Stimulated activated CD4-positive, alpha-beta T cell treated with anti-CD3 and anti-CD28 coated beads, Interleukin-12 subunit alpha, Interleukin-12 subunit beta, amount 100 ng/mL, for 4 hours (primary cell): ENCODE measurements at regions not wholly inside any gene's neighbourhood (a gene's known extent, or its start where the extent isn't known, plus 50 kb on each side); places are given as distances from the start of the nearest gene placed in this dataset.

Experiments
- DNase-seq: peaks from one replicate; pipeline ENCODE4 v3.0.0-alpha.2; 2020

DNA sequence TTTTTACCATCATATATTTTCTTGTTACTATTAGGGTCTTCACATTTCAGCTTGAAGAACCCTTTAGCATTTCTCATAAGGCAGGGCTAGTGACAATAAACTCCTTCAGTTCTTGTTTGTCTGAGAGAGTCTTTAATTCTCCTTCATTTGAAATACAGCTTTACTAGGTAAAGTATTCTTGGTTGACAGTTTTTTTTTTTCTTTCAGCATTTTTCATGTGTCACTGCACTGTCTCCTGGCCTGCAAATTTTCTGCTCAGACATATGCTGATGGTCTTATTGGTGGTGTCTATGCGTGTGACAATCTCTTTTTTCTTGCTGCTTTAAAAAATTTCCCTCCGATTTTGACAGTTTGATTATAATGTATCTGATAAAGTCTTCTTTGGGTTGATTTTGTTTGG lies 399.9 kb downstream of the SH3GL2 start:
- DNase-seq: no peak

DNA sequence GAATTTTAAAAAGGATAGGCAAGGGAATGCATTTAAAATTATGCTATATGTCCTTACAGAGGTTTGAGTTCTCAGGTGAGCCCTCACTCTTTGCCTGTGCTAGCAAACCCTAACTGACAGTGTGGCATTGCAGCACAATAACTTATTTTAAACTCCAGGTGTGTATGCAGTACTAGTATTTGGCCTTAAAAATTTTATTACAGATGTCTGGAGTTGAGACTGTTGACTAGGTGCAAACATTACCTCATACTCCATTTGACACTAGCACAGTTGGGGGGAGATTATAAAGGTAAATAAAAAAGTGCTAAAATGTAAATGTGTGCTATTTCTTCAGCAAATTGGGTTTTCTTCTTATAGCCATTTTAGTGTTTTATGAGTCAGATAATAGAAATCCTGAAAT lies 407.7 kb downstream of the SH3GL2 start:
- DNase-seq: no peak

DNA sequence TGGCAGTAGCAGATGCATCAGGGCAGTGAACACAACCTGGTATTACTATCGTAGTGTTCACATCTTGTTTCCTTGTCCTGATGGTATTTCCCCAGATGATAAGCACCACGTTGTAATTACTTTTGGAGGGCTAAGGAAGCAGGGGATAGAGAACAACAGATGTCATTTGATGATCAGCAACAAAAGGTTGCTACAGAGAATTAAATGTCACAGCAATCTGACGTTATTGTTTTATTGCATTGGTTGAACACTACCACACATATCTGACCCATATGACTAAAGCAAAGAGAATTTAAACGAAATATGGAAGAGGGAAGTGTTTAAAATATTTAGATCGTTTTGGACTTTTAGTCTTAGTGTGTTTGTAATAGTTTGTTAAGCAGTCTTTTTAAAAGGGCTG lies 408.3 kb downstream of the SH3GL2 start:
- DNase-seq: no peak

DNA sequence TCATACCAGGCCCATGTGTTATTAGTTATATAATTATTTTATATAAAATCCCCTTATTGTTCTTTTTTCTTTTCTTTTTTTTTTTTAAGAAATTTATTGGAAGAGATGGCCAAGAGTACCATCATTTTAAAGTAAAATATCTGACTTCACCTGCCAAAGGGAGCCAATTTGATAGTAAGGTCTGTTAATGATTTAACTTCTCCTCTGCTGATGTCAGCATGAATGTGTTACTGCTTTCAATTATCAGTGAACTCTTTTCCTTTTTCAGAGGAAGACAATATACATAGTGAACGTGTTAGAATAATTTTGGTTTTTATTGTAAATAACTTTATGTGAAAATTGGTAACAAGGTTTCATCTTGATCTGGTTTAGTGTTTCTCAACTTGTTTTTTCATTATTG lies 409.6 kb downstream of the SH3GL2 start:
- no peak for DNase-seq

GRCh38 chr9:17990602-17991001 lies 411.7 kb downstream of the SH3GL2 start:
- no peak for DNase-seq

DNA sequence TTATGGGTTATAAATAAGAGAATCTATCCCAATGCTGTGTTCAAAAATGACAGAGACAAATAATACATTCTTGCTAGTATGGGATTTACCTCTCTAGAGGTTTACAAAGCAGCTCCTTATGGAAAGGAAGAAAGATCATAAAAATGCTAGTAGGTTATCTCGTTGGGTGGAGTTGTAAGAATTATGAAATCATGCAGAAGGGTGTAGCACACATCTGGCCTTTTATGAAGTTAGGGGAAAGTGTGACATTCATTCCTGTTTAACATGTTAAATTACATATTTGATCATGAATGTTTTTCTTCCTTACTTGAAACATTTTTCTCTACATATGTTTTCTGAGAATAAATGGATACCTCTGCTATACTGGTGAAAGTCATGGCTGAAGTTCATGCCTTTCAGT lies 414.2 kb downstream of the SH3GL2 start:
- DNase-seq: no peak

GRCh38 chr9:17994695-17995425 lies 416.0 kb downstream of the SH3GL2 start:
- DNase-seq: no peak

DNA sequence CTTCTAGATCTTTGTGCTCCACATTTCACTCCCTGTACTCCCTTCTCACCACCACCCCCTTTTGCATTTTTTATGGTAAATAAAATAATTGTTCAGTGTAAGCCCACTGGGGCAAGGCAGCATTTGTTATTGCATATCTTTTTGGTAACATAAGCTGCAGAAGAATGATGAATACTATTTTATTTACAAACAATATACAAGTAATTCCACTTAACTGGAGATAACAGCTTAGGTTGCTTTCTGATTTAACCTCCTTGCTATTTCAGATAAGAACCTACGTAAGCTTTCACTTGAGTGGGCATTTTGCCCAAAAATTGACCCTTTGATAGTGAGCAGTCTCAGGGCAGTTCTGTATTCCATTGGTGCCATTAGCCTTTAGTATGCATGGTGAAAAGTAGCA lies 417.9 kb downstream of the SH3GL2 start:
- DNase-seq: no peak

DNA sequence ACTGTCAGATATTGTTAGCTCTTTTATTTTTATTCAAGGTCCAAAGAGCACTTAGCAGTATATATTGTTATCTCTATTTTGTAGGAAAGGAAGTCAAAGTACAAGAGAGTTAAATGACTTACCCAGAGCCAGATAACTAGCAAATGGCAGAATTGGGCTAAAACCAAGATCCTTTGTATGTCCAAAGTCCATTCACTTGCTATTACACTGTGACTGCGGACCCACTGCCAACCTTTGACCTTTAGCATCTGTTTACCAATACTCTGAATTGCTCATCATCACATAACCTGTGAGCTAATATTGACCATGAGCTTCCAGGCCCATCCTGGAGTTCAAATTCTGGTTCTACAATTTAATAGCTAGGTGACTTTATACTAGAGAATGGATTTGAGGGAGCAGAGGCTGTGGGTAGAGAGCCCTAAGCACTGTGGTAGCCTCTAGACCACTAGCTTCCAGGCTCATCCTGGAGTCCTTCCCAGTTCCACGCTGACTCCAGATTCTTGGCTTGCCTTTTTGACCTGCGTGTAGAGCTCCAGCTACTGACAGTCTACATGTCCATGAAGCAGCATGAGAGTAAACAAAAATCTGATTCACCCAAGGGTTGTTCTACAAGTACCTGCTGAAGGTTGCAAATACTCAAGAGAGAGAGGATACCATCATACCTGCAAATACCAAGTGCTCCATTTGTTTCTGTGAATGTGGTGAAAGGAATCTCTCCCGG lies 424.0 kb downstream of the SH3GL2 start:
- DNase-seq: no peak

DNA sequence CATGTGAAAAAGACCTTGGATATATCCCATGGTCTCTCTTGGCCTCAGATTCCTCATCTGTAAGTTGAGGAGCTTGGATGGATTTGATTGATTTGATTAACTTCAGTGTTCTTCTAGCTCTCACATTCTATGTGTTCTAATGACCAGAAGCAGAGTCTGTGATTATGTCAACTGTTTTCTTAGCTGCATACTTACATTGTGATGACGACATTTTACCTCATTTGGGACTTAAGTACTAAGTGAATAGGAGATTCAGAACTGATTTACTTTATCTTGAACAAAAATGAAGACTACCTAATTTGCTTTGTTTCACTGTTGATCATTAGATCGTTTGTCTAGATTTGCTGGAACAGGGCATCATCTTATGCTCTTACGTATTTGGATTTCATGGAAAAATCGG lies 427.7 kb downstream of the SH3GL2 start:
- DNase-seq: no peak

DNA sequence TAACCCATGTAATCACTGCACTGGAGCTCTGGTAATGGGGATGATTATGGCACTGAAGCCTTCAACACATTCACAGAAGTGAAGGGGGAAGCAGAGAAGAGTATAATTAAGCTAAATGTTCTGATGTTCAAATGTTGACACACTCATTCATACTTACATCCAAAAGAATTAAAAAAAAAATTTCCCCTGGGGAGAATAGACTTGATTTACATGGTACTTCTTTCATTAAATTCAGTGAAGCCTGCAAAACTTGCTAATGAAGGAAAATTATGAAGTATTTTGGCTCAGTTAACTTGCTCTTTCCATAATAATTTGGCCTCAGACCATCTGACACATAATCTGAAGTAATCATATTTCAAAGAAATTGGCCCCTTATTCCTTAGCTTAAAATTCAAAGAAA lies 428.8 kb downstream of the SH3GL2 start:
- no peak for DNase-seq

DNA sequence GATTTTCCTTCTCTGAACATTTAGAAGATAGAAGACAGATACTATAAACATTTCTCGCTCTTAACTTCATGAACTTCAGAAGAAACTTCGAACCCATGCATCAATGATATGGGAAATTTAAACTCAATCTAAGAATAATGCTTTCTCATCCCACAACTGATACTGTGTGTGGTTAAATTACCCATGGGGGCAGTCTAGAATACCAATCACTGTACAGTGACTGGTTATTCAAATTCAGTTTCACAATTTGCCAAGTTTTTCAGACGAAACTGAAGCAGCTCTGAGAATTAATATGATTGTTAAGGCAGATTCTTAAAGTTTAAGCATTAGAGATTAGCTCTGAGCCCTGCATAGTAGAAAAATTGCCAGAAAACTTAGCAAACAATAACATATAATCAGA lies 431.0 kb downstream of the SH3GL2 start:
- no peak for DNase-seq

- no peak for DNase-seq
These were observed 431.6 kb downstream of the SH3GL2 start for GRCh38 chr9:18010492-18010891.

GRCh38 chr9:18012170-18012569 lies 433.3 kb downstream of the SH3GL2 start:
- DNase-seq: no peak

DNA sequence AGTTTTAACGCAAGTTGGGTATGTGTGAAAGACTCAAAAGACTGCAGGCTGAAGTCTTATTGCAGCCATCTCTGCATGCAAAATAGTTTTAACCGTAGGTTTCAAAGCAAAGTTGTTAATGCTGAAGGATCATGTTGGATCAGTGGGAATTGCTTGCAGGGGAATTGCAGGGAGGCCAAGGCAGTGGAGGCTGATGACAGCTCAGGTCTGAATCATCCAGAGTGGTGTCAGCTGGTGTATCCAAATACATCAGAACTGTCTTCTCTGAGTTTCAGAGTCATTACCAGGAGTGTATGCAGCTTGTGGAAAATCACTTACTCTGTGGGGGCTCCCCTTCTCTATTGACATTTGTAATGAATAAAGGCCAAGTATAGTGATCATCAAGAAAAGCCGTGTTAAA lies 435.7 kb downstream of the SH3GL2 start:
- no peak for DNase-seq

DNA sequence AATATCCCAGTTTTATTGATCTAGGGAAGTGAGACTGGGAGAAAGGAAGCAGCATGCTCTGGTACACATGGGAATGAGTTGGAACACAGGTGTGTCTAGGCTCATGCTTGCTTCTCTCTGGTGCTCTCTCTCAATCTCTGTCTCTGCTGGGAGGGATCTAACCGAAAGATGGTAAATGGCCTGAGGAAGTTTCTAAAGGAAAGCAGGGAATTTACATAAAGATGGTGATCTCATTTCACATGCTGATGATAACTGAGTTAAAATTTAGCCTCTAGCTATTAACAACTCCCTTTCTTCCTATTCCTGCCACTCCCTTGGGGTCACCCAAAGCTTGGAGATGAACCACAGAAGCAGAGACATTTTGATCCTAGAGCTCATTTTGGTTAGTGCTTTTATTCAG lies 436.2 kb downstream of the SH3GL2 start:
- no peak for DNase-seq

GRCh38 chr9:18017136-18017535 lies 438.3 kb downstream of the SH3GL2 start:
- DNase-seq: no peak

DNA sequence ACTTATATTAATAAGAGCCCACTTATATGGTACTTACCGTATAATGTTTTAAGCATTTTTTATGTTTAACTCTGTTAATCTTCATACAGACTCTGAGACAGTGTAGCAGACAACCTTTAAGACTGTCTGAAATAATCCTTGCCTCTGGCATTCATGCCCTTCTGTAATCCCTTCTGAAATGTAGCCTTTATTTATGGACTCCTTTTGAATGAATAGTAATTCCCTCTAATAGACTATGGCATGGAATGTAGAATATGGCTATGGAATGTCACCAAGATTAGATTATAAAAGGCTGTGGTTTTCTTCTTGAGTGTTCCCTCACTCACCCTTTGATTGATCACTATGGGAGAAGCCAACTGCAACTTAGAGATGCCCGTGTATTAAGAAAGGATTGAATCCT lies 439.4 kb downstream of the SH3GL2 start:
- DNase-seq: no peak

DNA sequence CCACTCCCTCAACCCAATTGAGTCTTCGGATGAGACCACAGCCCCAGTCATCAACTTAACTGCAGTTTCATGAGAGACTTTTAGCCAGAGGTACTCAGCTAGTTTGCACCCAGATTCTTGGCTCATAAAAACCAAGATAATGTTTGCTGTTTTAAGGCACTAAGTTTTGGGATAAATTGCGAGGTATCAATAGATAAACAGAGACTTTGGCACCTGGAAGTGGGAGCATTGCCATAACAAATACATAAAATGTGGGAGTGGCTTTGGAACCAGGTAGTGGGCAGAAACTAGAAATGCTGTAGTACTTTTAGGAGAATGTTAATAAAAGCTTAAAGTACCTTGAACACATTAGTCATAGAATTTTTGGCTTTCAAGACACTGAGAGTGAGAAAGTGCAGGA lies 439.8 kb downstream of the SH3GL2 start:
- no peak for DNase-seq

- no peak for DNase-seq
These were observed 441.4 kb downstream of the SH3GL2 start for GRCh38 chr9:18020121-18020745.

GRCh38 chr9:18022642-18023041 lies 443.8 kb downstream of the SH3GL2 start:
- no peak for DNase-seq

DNA sequence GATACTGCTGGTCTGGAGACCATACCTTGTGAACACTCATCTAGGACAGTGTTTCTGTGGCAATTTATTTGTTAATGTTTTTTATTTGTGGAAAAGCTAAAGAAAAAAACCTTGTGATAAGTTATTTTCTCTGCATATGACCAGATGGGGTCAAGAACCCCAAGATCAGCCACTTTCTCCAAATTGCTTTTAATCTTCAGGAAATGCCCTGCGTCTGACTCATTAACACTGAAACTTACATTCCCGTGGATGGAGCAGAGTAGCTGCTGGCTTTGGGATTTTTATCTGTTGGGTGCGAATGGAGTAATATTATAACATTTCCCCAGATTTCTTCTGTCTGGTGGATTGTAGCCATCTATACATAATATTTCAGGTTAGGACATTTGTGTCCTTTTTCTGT lies 444.5 kb downstream of the SH3GL2 start:
- DNase-seq: no peak

GRCh38 chr9:18032636-18033035 lies 441.3 kb upstream of the ADAMTSL1 start:
- no peak for DNase-seq

- DNase-seq: no peak
These were observed 437.3 kb upstream of the ADAMTSL1 start for GRCh38 chr9:18036422-18037187.
